ENCODE measurements at regions not wholly inside any gene's neighbourhood (a gene's known extent, or its start where the extent isn't known, plus 50 kb on each side); places are given as distances from the start of the nearest gene placed in this dataset.

DNA sequence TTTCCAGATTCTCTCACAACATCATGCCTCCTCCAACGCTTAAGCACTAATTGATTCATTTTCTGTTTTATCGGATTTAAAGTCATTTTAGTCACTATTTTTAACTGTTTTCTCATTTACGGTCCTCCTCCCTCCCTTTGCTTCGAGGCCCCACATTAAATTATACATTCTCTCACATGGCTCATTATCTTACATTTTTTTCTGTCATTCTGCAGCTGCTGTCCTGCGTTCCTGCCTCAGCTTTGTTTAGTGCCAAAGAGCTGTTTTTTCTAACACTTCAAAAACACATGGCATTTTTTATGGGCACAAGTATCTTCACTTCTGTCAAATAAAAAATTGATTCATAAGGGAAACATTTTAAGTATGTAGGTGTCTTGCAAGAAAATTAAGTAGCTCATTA is 130.1 kb upstream of the FST start:
- no peak overlapping the region for H3K4me3 Mint-ChIP-seq
- no peak overlapping the region for H3K27ac Mint-ChIP-seq
- peaks cover 3% of the 10 kb centered on the region for H3K27me3 Mint-ChIP-seq
- no peaks in the 10 kb centered on the region for H3K27me3 ChIP-seq (replicated peaks in 1 of 4; ENCODE audit: control extremely low read depth in 1 of 4, control insufficient read depth in 3 of 4, insufficient read depth in 4 of 4, low read length in 3 of 4)
- no peak overlapping the region for H3K4me2 ChIP-seq (replicated peaks; ENCODE audit: low read depth, low read length, poor library complexity, severe bottlenecking)
- H3K79me2 ChIP-seq (ENCODE audit: control insufficient read depth, insufficient read depth, low read length), result no peaks in the 10 kb centered on the region
- no peak for TF ChIP-seq EZH2 (IDR thresholded peaks at IDR 0.05; ENCODE audit: borderline replicate concordance, insufficient read depth, low read depth, low read length, poor library complexity, severe bottlenecking)
- TF ChIP-seq, protein P1, sequence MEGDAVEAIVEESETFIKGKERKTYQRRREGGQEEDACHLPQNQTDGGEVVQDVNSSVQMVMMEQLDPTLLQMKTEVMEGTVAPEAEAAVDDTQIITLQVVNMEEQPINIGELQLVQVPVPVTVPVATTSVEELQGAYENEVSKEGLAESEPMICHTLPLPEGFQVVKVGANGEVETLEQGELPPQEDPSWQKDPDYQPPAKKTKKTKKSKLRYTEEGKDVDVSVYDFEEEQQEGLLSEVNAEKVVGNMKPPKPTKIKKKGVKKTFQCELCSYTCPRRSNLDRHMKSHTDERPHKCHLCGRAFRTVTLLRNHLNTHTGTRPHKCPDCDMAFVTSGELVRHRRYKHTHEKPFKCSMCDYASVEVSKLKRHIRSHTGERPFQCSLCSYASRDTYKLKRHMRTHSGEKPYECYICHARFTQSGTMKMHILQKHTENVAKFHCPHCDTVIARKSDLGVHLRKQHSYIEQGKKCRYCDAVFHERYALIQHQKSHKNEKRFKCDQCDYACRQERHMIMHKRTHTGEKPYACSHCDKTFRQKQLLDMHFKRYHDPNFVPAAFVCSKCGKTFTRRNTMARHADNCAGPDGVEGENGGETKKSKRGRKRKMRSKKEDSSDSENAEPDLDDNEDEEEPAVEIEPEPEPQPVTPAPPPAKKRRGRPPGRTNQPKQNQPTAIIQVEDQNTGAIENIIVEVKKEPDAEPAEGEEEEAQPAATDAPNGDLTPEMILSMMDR (IDR thresholded peaks at IDR 0.05), result no peak
- no peaks in the 10 kb centered on the region for H3K9me3 ChIP-seq (ENCODE audit: control extremely low read depth in 1 of 3, control insufficient read depth in 2 of 3, insufficient read depth in 1 of 3, low read length in 2 of 3)
- intact Hi-C loops (cut with micrococcal nuclease), result no loop called here
- no peak overlapping the region for H3K4me3 ChIP-seq (ENCODE audit: control extremely low read depth in 1 of 5, extremely low read depth in 1 of 5, insufficient read depth in 1 of 5, low read depth in 2 of 5, low read length in 4 of 5)
- no peaks in the 10 kb centered on the region for H4K20me1 ChIP-seq (ENCODE audit: control insufficient read depth, insufficient read depth, low read length, poor library complexity, severe bottlenecking)
- no peaks in the 10 kb centered on the region for H3K4me1 ChIP-seq (ENCODE audit: control insufficient read depth in 2 of 2, insufficient read depth in 2 of 2, low read length in 2 of 2)
- ChIA-PET CTCF (no interaction called here), POLR2A (no interaction called here)
- WGBS (ENCODE audit: insufficient coverage), result 88% methylated on average over 4 of the region's 5 CpGs
- no peaks in the 10 kb centered on the region for H3K36me3 ChIP-seq (replicated peaks in 1 of 2; ENCODE audit: control extremely low read depth in 1 of 2, control insufficient read depth in 1 of 2, extremely low read depth in 1 of 2, insufficient read depth in 2 of 2, low read length in 1 of 2)
- H3K9me3 Mint-ChIP-seq (ENCODE audit: insufficient read depth), result peaks cover 6% of the 10 kb centered on the region
- ATAC-seq (ENCODE audit: low read depth) (no peak), DNase-seq (no peak)
- no peak overlapping the region for H3K9ac ChIP-seq (ENCODE audit: low read length)
- no peak overlapping the region for H3K27ac ChIP-seq (ENCODE audit: low read length in 2 of 2)
- no peaks in the 10 kb centered on the region for H3K4me1 Mint-ChIP-seq
- no peak overlapping the region for H2AFZ ChIP-seq (ENCODE audit: insufficient read depth, low read depth, low read length, poor library complexity, severe bottlenecking)

GRCh38 chr5:53350991-53351770 is 129.2 kb upstream of the FST start:
- DNase-seq, result no peak

More at GRCh38 chr5:53350991-53351770, 129.2 kb upstream of the FST start:
- Histone ChIP-seq H3K27me3 (replicated peaks in 1 of 4; ENCODE audit: control extremely low read depth in 1 of 4, control insufficient read depth in 3 of 4, insufficient read depth in 4 of 4, low read length in 3 of 4) (no peaks in the 10 kb centered on the region), H3K9me3 (ENCODE audit: control extremely low read depth in 1 of 3, control insufficient read depth in 2 of 3, insufficient read depth in 1 of 3, low read length in 2 of 3) (no peaks in the 10 kb centered on the region), H3K27ac (ENCODE audit: low read length in 2 of 2) (no peak overlapping the region), H3K4me1 (ENCODE audit: control insufficient read depth in 2 of 2, insufficient read depth in 2 of 2, low read length in 2 of 2) (no peaks in the 10 kb centered on the region), H3K79me2 (ENCODE audit: control insufficient read depth, insufficient read depth, low read length) (no peaks in the 10 kb centered on the region), H3K4me2 (replicated peaks; ENCODE audit: low read depth, low read length, poor library complexity, severe bottlenecking) (no peak overlapping the region), H3K9ac (ENCODE audit: low read length) (no peak overlapping the region), H3K36me3 (replicated peaks in 1 of 2; ENCODE audit: control extremely low read depth in 1 of 2, control insufficient read depth in 1 of 2, extremely low read depth in 1 of 2, insufficient read depth in 2 of 2, low read length in 1 of 2) (no peaks in the 10 kb centered on the region), H4K20me1 (ENCODE audit: control insufficient read depth, insufficient read depth, low read length, poor library complexity, severe bottlenecking) (no peaks in the 10 kb centered on the region), H2AFZ (ENCODE audit: insufficient read depth, low read depth, low read length, poor library complexity, severe bottlenecking) (no peak overlapping the region), H3K4me3 (ENCODE audit: control extremely low read depth in 1 of 5, extremely low read depth in 1 of 5, insufficient read depth in 1 of 5, low read depth in 2 of 5, low read length in 4 of 5) (no peak overlapping the region)
- peaks cover 3% of the 10 kb centered on the region for H3K27me3 Mint-ChIP-seq
- H3K9me3 Mint-ChIP-seq (ENCODE audit: insufficient read depth), result peaks cover 3% of the 10 kb centered on the region
- ATAC-seq (ENCODE audit: low read depth), result no peak
- WGBS (ENCODE audit: insufficient coverage), result 100% methylated on average over 1 of the region's 4 CpGs
- ChIA-PET POLR2A (no interaction called here), CTCF (no interaction called here)
- no peak overlapping the region for H3K27ac Mint-ChIP-seq
- intact Hi-C loops (cut with micrococcal nuclease), result no loop called here
- H3K4me3 Mint-ChIP-seq, result no peak overlapping the region
- no peaks in the 10 kb centered on the region for H3K4me1 Mint-ChIP-seq
- no peak for TF ChIP-seq EZH2 (IDR thresholded peaks at IDR 0.05; ENCODE audit: borderline replicate concordance, insufficient read depth, low read depth, low read length, poor library complexity, severe bottlenecking)
- TF ChIP-seq, protein P1 (IDR thresholded peaks at IDR 0.05), result no peak

Measured in B cell (primary cell).